Activated T-cell treated with anti-CD3 and anti-CD28 coated beads, Interleukin-2, amount 50 U/mL, for 72 hours (primary cell): ENCODE measurements at regions not wholly inside any gene's neighbourhood (a gene's known extent, or its start where the extent isn't known, plus 50 kb on each side); places are given as distances from the start of the nearest gene placed in this dataset.
A peak's percentile ranks its signal among the peaks of the same experiment; 100 is the strongest.

Experiments
- ATAC-seq, 2 donors: fragments of 150-1000 bp; cut with Tn5 transposase; replicated peaks in 1 of 2; 2 replicates each; pipeline ENCODE4 v1.10.0; 2021; ENCODE audit warnings: moderate library complexity in 2 of 2, mild to moderate bottlenecking in 1 of 2
- DNase-seq, 2 donors: peaks; one replicate each; pipeline ENCODE4 v3.0.0; 2021 to 2022; ENCODE audit warnings: mixed read lengths in 1 of 2
- H3K27ac Mint-ChIP-seq: one replicate; pipeline ENCODE4 v1.8.0; 2022; ENCODE audit warnings: mild to moderate bottlenecking, moderate library complexity, mixed read lengths
- H3K27me3 Mint-ChIP-seq: one replicate; pipeline ENCODE4 v1.8.0; 2022; ENCODE audit warnings: low read depth, mixed read lengths
- H3K36me3 Mint-ChIP-seq, 2 donors: one replicate each; pipeline ENCODE4 v1.8.0; 2022; ENCODE audit warnings: mixed read lengths in 2 of 2, mild to moderate bottlenecking in 1 of 2; ENCODE audit not compliant: insufficient read depth in 2 of 2
- H3K4me1 Mint-ChIP-seq: one replicate; pipeline ENCODE4 v1.8.0; 2022; ENCODE audit warnings: low read depth, mixed read lengths
- H3K4me3 Mint-ChIP-seq, 2 donors: one replicate each; pipeline ENCODE4 v1.8.0; 2022; ENCODE audit warnings: mild to moderate bottlenecking in 2 of 2, mixed read lengths in 2 of 2, moderate library complexity in 2 of 2
- H3K9me3 Mint-ChIP-seq, 2 donors: one replicate each; pipeline ENCODE4 v1.8.0; 2022; ENCODE audit warnings: mixed read lengths in 2 of 2

- DNase-seq, result no peak
- Mint-ChIP-seq H3K27ac (no peak overlapping the region), H3K4me3 (no peak overlapping the region), H3K36me3 (peaks cover 0 to 1% of the 10 kb centered on the region in 2 donors), H3K27me3 (no peaks in the 10 kb centered on the region), H3K4me1 (peaks cover 26% of the 10 kb centered on the region), H3K9me3 (peaks cover 1 to 7% of the 10 kb centered on the region in 2 donors)
- ATAC-seq, result no peak
Observed at GRCh38 chr5:158429564-158429963, 570.6 kb upstream of the CLINT1 start.

GRCh38 chr5:158423623-158424200 lies 564.8 kb upstream of the CLINT1 start:
- H3K27ac Mint-ChIP-seq, result no peak overlapping the region
- ATAC-seq (no peak), DNase-seq (no peak)
- no peak overlapping the region for H3K4me3 Mint-ChIP-seq
- no peaks in the 10 kb centered on the region for H3K36me3 Mint-ChIP-seq
- peaks cover 2% of the 10 kb centered on the region in 2 donors for H3K9me3 Mint-ChIP-seq
- no peaks in the 10 kb centered on the region for H3K4me1 Mint-ChIP-seq
- no peaks in the 10 kb centered on the region for H3K27me3 Mint-ChIP-seq

- H3K27me3 Mint-ChIP-seq, result no peaks in the 10 kb centered on the region
- H3K9me3 Mint-ChIP-seq, result peaks cover 0 to 2% of the 10 kb centered on the region in 2 donors
- H3K4me3 Mint-ChIP-seq, result no peak overlapping the region
- no peaks in the 10 kb centered on the region for H3K36me3 Mint-ChIP-seq
- DNase-seq, result no peak
- H3K4me1 Mint-ChIP-seq, result no peaks in the 10 kb centered on the region
- H3K27ac Mint-ChIP-seq, result no peak overlapping the region
- no peak for ATAC-seq
Observed at GRCh38 chr5:158422653-158423515, 563.9 kb upstream of the CLINT1 start.

GRCh38 chr5:158421319-158421718 lies 562.4 kb upstream of the CLINT1 start:
- H3K36me3 Mint-ChIP-seq, result no peaks in the 10 kb centered on the region
- DNase-seq (no peak), ATAC-seq (no peak)
- H3K4me1 Mint-ChIP-seq, result no peaks in the 10 kb centered on the region
- H3K27ac Mint-ChIP-seq, result no peak overlapping the region
- H3K27me3 Mint-ChIP-seq, result no peaks in the 10 kb centered on the region
- no peak overlapping the region for H3K4me3 Mint-ChIP-seq
- H3K9me3 Mint-ChIP-seq, result peaks cover 0 to 2% of the 10 kb centered on the region in 2 donors

- no peaks in the 10 kb centered on the region for H3K36me3 Mint-ChIP-seq
- DNase-seq (no peak), ATAC-seq (no peak)
- no peak overlapping the region for H3K27ac Mint-ChIP-seq
- no peak overlapping the region for H3K4me3 Mint-ChIP-seq
- H3K27me3 Mint-ChIP-seq, result no peaks in the 10 kb centered on the region
- peaks cover 0 to 2% of the 10 kb centered on the region in 2 donors for H3K9me3 Mint-ChIP-seq
- H3K4me1 Mint-ChIP-seq, result no peaks in the 10 kb centered on the region
Observed at GRCh38 chr5:158419186-158419585, 560.2 kb upstream of the CLINT1 start.

- H3K27me3 Mint-ChIP-seq, result no peaks in the 10 kb centered on the region
- no peaks in the 10 kb centered on the region for H3K4me1 Mint-ChIP-seq
- H3K27ac Mint-ChIP-seq, result no peak overlapping the region
- H3K9me3 Mint-ChIP-seq, result no peaks in the 10 kb centered on the region
- no peak for ATAC-seq
- H3K36me3 Mint-ChIP-seq, result no peaks in the 10 kb centered on the region
- no peak for DNase-seq
- H3K4me3 Mint-ChIP-seq, result no peak overlapping the region
Observed at GRCh38 chr5:158414780-158415179, 555.8 kb upstream of the CLINT1 start.

GRCh38 chr5:158414333-158414762 lies 555.4 kb upstream of the CLINT1 start:
- Mint-ChIP-seq H3K4me3 (no peak overlapping the region), H3K9me3 (no peaks in the 10 kb centered on the region), H3K27me3 (no peaks in the 10 kb centered on the region), H3K4me1 (no peaks in the 10 kb centered on the region), H3K27ac (no peak overlapping the region), H3K36me3 (no peaks in the 10 kb centered on the region)
- ATAC-seq (no peak), DNase-seq (no peak)

GRCh38 chr5:158413122-158413680 lies 554.3 kb upstream of the CLINT1 start:
- Mint-ChIP-seq H3K36me3 (no peaks in the 10 kb centered on the region), H3K4me1 (no peaks in the 10 kb centered on the region), H3K27ac (no peak overlapping the region), H3K9me3 (no peaks in the 10 kb centered on the region), H3K27me3 (no peaks in the 10 kb centered on the region), H3K4me3 (no peak overlapping the region)
- no peak for ATAC-seq
- DNase-seq, result no peak

- ATAC-seq (no peak), DNase-seq (no peak)
- H3K9me3 Mint-ChIP-seq, result no peaks in the 10 kb centered on the region
- peaks cover 8% of the 10 kb centered on the region for H3K4me1 Mint-ChIP-seq
- no peak overlapping the region for H3K27ac Mint-ChIP-seq
- H3K36me3 Mint-ChIP-seq, result no peaks in the 10 kb centered on the region
- H3K4me3 Mint-ChIP-seq, result no peak overlapping the region
- H3K27me3 Mint-ChIP-seq, result no peaks in the 10 kb centered on the region
Observed at GRCh38 chr5:158410976-158411375, 552.0 kb upstream of the CLINT1 start.

- Mint-ChIP-seq H3K9me3 (peaks cover 1 to 2% of the 10 kb centered on the region in 2 donors), H3K36me3 (peaks cover 2 to 5% of the 10 kb centered on the region in 2 donors), H3K27me3 (no peaks in the 10 kb centered on the region), H3K4me1 (peaks cover 8% of the 10 kb centered on the region), H3K4me3 (no peak overlapping the region), H3K27ac (no peak overlapping the region)
- no peak for ATAC-seq
- DNase-seq, result no peak
Observed at GRCh38 chr5:158409507-158409906, 550.6 kb upstream of the CLINT1 start.

- Mint-ChIP-seq H3K4me1 (peaks cover 8% of the 10 kb centered on the region), H3K27ac (no peak overlapping the region), H3K36me3 (peaks cover 7 to 10% of the 10 kb centered on the region in 2 donors), H3K27me3 (no peaks in the 10 kb centered on the region), H3K4me3 (no peak overlapping the region), H3K9me3 (peaks cover 10 to 11% of the 10 kb centered on the region in 2 donors)
- no peak for ATAC-seq
- no peak for DNase-seq
Observed at GRCh38 chr5:158407824-158408195, 548.9 kb upstream of the CLINT1 start.

GRCh38 chr5:158406884-158407823 lies 548.2 kb upstream of the CLINT1 start:
- H3K4me3 Mint-ChIP-seq, result no peak overlapping the region
- peaks cover 8% of the 10 kb centered on the region for H3K4me1 Mint-ChIP-seq
- H3K36me3 Mint-ChIP-seq, result peaks cover 9 to 13% of the 10 kb centered on the region in 2 donors
- ATAC-seq (peak; percentile 93 to 94), DNase-seq (no peak)
- H3K9me3 Mint-ChIP-seq, result peaks cover 10 to 12% of the 10 kb centered on the region in 2 donors
- no peaks in the 10 kb centered on the region for H3K27me3 Mint-ChIP-seq
- no peak overlapping the region for H3K27ac Mint-ChIP-seq
